NB4 (cell line): ENCODE measurements at regions not wholly inside any gene's neighbourhood (a gene's known extent, or its start where the extent isn't known, plus 50 kb on each side); places are given as distances from the start of the nearest gene placed in this dataset.

Experiments used
- CTCF ChIP-seq: IDR thresholded peaks from one replicate; pipeline ENCODE4 v1.5.1; 2012; ENCODE audit warnings: low read depth, low read length
- MAX ChIP-seq: IDR thresholded peaks from 2 replicates; pipeline ENCODE4 v1.6.1; 2011; ENCODE audit warnings: low read depth, low read length
- MYC ChIP-seq: IDR thresholded peaks from 2 replicates; pipeline ENCODE4 v1.6.1; 2011; ENCODE audit warnings: low read depth, low read length
- POLR2A ChIP-seq: IDR thresholded peaks from 2 replicates; pipeline ENCODE4 v1.6.1; 2011; ENCODE audit warnings: mild to moderate bottlenecking; ENCODE audit not compliant: insufficient read length; ENCODE audit errors: extremely low read depth

GRCh38 chr1:57886376-57886775, 462.5 kb upstream of the DAB1 start:
- TF ChIP-seq CTCF: no peak
- no peak for TF ChIP-seq POLR2A
- no peak for TF ChIP-seq MYC
- no peak for TF ChIP-seq MAX
